Coronary artery (tissue), 2 donors: ENCODE measurements at regions not wholly inside any gene's neighbourhood (a gene's known extent, or its start where the extent isn't known, plus 50 kb on each side); places are given as distances from the start of the nearest gene placed in this dataset.
"Not testable (repeated sequence)": the region's sequence is repeated elsewhere in the genome, so short reads cannot be mapped to it uniquely, and the experiment has no call there.

Experiments used
- DNase-seq: peaks from one replicate; pipeline ENCODE4 v3.0.0-alpha.2; 2017; ENCODE audit warnings: low spot score
- H3K27ac ChIP-seq, 2 donors: fragments of 200-600 bp; sonication (generic); one replicate each; pipeline ENCODE4 v1.5.1; 2016 to 2019
- H3K4me3 ChIP-seq: fragments of 200-600 bp; sonication (generic); 2 replicates; pipeline ENCODE4 v1.5.1; 2016; ENCODE audit warnings: mild to moderate bottlenecking, moderate library complexity
- CTCF ChIP-seq: fragments of 200-600 bp; sonication (generic); IDR thresholded peaks from one replicate; pipeline ENCODE4 v1.5.1; 2019; ENCODE audit warnings: antibody characterized with exemption

GRCh38 chr10:30694518-30695228 lies 65.1 kb upstream of the LYZL2 start:
- no peak for TF ChIP-seq CTCF
- DNase-seq = no peak
- Histone ChIP-seq H3K27ac (no peak overlapping the region), H3K4me3 (no peak overlapping the region)

- Histone ChIP-seq H3K27ac (no peak overlapping the region), H3K4me3 (no peak overlapping the region)
- DNase-seq = no peak
- no peak for TF ChIP-seq CTCF
Observed at GRCh38 chr10:30691639-30692015, 62.1 kb upstream of the LYZL2 start.

- not testable (repeated sequence) for DNase-seq, H3K27ac ChIP-seq, H3K4me3 ChIP-seq
Observed at GRCh38 chr10:30690948-30691638, 61.5 kb upstream of the LYZL2 start.

- no peak for DNase-seq
- Histone ChIP-seq H3K27ac (no peak overlapping the region), H3K4me3 (no peak overlapping the region)
- TF ChIP-seq CTCF = no peak
Observed at GRCh38 chr10:30688456-30688855, 58.9 kb upstream of the LYZL2 start.

- DNase-seq = no peak
- no peak overlapping the region for H3K4me3 ChIP-seq
- TF ChIP-seq CTCF = peak; percentile 57
- H3K27ac ChIP-seq = no peak overlapping the region
Observed at GRCh38 chr10:30687698-30688213, 58.2 kb upstream of the LYZL2 start.

- Histone ChIP-seq H3K4me3 (no peak overlapping the region), H3K27ac (no peak overlapping the region)
- DNase-seq = no peak
- TF ChIP-seq CTCF = no peak
Observed at GRCh38 chr10:30686708-30687107, 57.2 kb upstream of the LYZL2 start.

- no peak overlapping the region for H3K27ac ChIP-seq
- H3K4me3 ChIP-seq = no peak overlapping the region
- TF ChIP-seq CTCF = no peak
- no peak for DNase-seq
Observed at GRCh38 chr10:30683496-30683895, 53.9 kb upstream of the LYZL2 start.

- H3K4me3 ChIP-seq, H3K27ac ChIP-seq, DNase-seq: not testable (repeated sequence)
Observed at GRCh38 chr10:30682377-30683199, 53.0 kb upstream of the LYZL2 start.
